GM23338 (cell line): ENCODE measurements at regions not wholly inside any gene's neighbourhood (a gene's known extent, or its start where the extent isn't known, plus 50 kb on each side); places are given as distances from the start of the nearest gene placed in this dataset.

Experiments
- ATAC-seq: fragments of 200-7000 bp; cut with Tn5 transposase; 3 replicates; pipeline ENCODE4 v1.9.1; 2020
- DNase-seq: peaks from one replicate; pipeline ENCODE4 v3.0.0-alpha.2; 2015; ENCODE audit warnings: low spot score
- H2AFZ ChIP-seq: fragments of 200-600 bp; sonication (generic); 2 replicates; pipeline ENCODE4 v1.8.0; 2016; ENCODE audit warnings: antibody characterized with exemption, mild to moderate bottlenecking, moderate library complexity
- H3F3A ChIP-seq: fragments of 200-600 bp; sonication (generic); replicated peaks from 2 replicates; pipeline ENCODE4 v1.8.0; 2017; ENCODE audit warnings: antibody characterized with exemption, mixed run types, low read depth
- H3K27ac ChIP-seq: fragments of 200-600 bp; sonication (generic); 2 replicates; pipeline ENCODE4 v1.6.1; 2016; ENCODE audit warnings: low read depth
- H3K27me3 ChIP-seq: fragments of 200-600 bp; sonication (generic); 2 replicates; pipeline ENCODE4 v1.8.0; 2016; ENCODE audit warnings: mild to moderate bottlenecking, mixed run types, moderate library complexity; ENCODE audit not compliant: insufficient read depth
- H3K36me3 ChIP-seq: fragments of 200-600 bp; sonication (generic); 2 replicates; pipeline ENCODE4 v1.8.0; 2016; ENCODE audit warnings: mild to moderate bottlenecking; ENCODE audit not compliant: insufficient read depth
- H3K4me1 ChIP-seq: fragments of 200-600 bp; sonication (generic); 2 replicates; pipeline ENCODE4 v1.8.0; 2016; ENCODE audit warnings: mild to moderate bottlenecking, moderate library complexity; ENCODE audit not compliant: insufficient read depth
- H3K4me2 ChIP-seq: fragments of 200-600 bp; sonication (generic); 2 replicates; pipeline ENCODE4 v1.7.1; 2017; ENCODE audit warnings: mixed run types
- H3K4me3 ChIP-seq: fragments of 200-600 bp; sonication (generic); 2 replicates; pipeline ENCODE4 v1.6.1; 2016; ENCODE audit warnings: mixed run types
- H3K79me2 ChIP-seq: fragments of 200-600 bp; sonication (generic); replicated peaks from 2 replicates; pipeline ENCODE4 v1.8.0; 2017; ENCODE audit warnings: mild to moderate bottlenecking; ENCODE audit not compliant: insufficient read depth
- H3K9me2 ChIP-seq: fragments of 200-600 bp; sonication (generic); 2 replicates; pipeline ENCODE4 v1.8.0; 2017; ENCODE audit not compliant: insufficient read depth
- H4K20me1 ChIP-seq: fragments of 200-600 bp; sonication (generic); replicated peaks from 2 replicates; pipeline ENCODE4 v1.8.0; 2017; ENCODE audit warnings: mild to moderate bottlenecking; ENCODE audit not compliant: insufficient read depth
- H3K27ac Mint-ChIP-seq: 2 replicates; pipeline ENCODE4 v1.8.0; 2020; ENCODE audit warnings: inconsistent platforms, mild to moderate bottlenecking, moderate library complexity, mixed read lengths
- H3K27me3 Mint-ChIP-seq: 3 replicates; pipeline ENCODE4 v1.8.0; 2022; ENCODE audit warnings: low read depth, mild to moderate bottlenecking, moderate library complexity, mixed read lengths, inconsistent platforms; ENCODE audit not compliant: insufficient read depth, poor library complexity
- H3K36me3 Mint-ChIP-seq: 3 replicates; pipeline ENCODE4 v1.8.0; 2021; ENCODE audit warnings: low read depth, mild to moderate bottlenecking, inconsistent platforms, moderate library complexity, mixed read lengths
- H3K4me1 Mint-ChIP-seq: 3 replicates; pipeline ENCODE4 v1.8.0; 2020; ENCODE audit warnings: mild to moderate bottlenecking, inconsistent platforms, mixed read lengths
- H3K4me3 Mint-ChIP-seq: 3 replicates; pipeline ENCODE4 v1.8.0; 2021; ENCODE audit warnings: moderate library complexity, mild to moderate bottlenecking, inconsistent platforms, mixed read lengths
- H3K9me3 Mint-ChIP-seq: 3 replicates; pipeline ENCODE4 v1.8.0; 2020; ENCODE audit warnings: moderate library complexity, mild to moderate bottlenecking, inconsistent platforms, mixed read lengths
- CREB1 ChIP-seq: fragments of 250-450 bp; sonication (Bioruptor Pico); IDR thresholded peaks from 2 replicates; pipeline ENCODE4 v1.5.0; 2020; ENCODE audit warnings: low read depth, mild to moderate bottlenecking, moderate library complexity
- EZH2 ChIP-seq: fragments of 200-600 bp; sonication (generic); IDR thresholded peaks from one replicate; pipeline ENCODE4 v1.8.0; 2017; ENCODE audit warnings: antibody characterized with exemption, mild to moderate bottlenecking, low read depth; ENCODE audit not compliant: unreplicated experiment
- EZH2phosphoT487 ChIP-seq: fragments of 200-600 bp; sonication (generic); IDR thresholded peaks from one replicate; pipeline ENCODE4 v1.8.1; 2018; ENCODE audit warnings: antibody characterized with exemption; ENCODE audit not compliant: unreplicated experiment
- JUNB ChIP-seq: IDR thresholded peaks from one replicate; pipeline ENCODE4 v1.6.1; 2016; ENCODE audit warnings: antibody characterized with exemption; ENCODE audit not compliant: unreplicated experiment
- NANOG ChIP-seq: IDR thresholded peaks from 2 replicates; pipeline ENCODE4 v1.6.1; 2016; ENCODE audit warnings: antibody characterized with exemption, borderline replicate concordance
- POLR2AphosphoS5 ChIP-seq: IDR thresholded peaks from 2 replicates; pipeline ENCODE4 v1.6.1; 2016; ENCODE audit warnings: antibody characterized with exemption, low read depth
- STAT1 ChIP-seq: IDR thresholded peaks from one replicate; pipeline ENCODE4 v1.6.1; 2016; ENCODE audit warnings: antibody characterized with exemption; ENCODE audit not compliant: unreplicated experiment
- ZNF114 ChIP-seq: fragments of 250-450 bp; sonication (Bioruptor Pico); IDR thresholded peaks from 2 replicates; pipeline ENCODE4 v1.5.0; 2020; ENCODE audit warnings: mild to moderate bottlenecking, moderate library complexity
- ZNF331 ChIP-seq: fragments of 250-450 bp; sonication (Bioruptor Pico); IDR thresholded peaks from 2 replicates; pipeline ENCODE4 v1.5.0; 2020; ENCODE audit warnings: low read depth, mild to moderate bottlenecking, moderate library complexity
- TF ChIP-seq, protein P1 (sequence below): IDR thresholded peaks from one replicate; pipeline ENCODE4 v1.6.1; 2018; ENCODE audit warnings: antibody characterized with exemption; ENCODE audit not compliant: unreplicated experiment
- TF ChIP-seq, protein P2 (sequence below): IDR thresholded peaks from 2 replicates; pipeline ENCODE4 v1.6.1; 2016; ENCODE audit warnings: antibody characterized with exemption
- TF ChIP-seq, protein P3 (sequence below): fragments of 250-450 bp; sonication (Bioruptor Pico); IDR thresholded peaks from 2 replicates; pipeline ENCODE4 v1.5.0; 2020; ENCODE audit warnings: mild to moderate bottlenecking, moderate library complexity
- TF ChIP-seq, protein P4 (sequence below), 2 experiments: fragments of 200-600 bp in 1 of 2; sonication (generic) in 1 of 2; conservative IDR thresholded peaks; 2 replicates each; pipeline versions ENCODE4 v1.5.1 to v1.6.1; 2016 to 2017; ENCODE audit warnings: antibody characterized with exemption in 2 of 2, low read depth in 2 of 2, mild to moderate bottlenecking in 2 of 2, moderate library complexity in 1 of 2

DNA sequence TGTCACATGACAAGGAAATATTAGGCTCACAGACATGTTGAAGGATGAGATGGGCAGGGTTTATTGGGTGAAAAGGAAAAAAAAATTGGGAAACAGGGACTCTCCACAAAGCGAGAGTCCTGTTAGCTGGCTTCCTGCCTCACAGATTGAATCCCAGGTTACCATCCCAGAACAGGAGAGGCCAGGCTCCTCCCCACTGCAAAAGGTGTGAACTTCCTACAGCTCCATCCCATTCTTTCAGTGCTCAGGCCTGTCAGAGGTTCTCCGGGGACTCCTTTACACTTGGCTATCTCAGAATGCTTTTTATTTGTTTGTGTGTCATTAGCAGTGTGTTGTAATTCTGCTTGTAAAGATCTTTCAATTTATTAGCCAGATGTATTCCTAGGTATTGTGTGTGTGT lies 115.1 kb downstream of the ADTRP start:
- no peaks in the 10 kb centered on the region for H3K4me1 Mint-ChIP-seq

More for the DNA sequence above, 115.1 kb downstream of the ADTRP start:
- TF ChIP-seq CREB1 (CRISPR knock-in tag): no peak
- no peak for TF ChIP-seq NANOG
- TF ChIP-seq, protein P1, sequence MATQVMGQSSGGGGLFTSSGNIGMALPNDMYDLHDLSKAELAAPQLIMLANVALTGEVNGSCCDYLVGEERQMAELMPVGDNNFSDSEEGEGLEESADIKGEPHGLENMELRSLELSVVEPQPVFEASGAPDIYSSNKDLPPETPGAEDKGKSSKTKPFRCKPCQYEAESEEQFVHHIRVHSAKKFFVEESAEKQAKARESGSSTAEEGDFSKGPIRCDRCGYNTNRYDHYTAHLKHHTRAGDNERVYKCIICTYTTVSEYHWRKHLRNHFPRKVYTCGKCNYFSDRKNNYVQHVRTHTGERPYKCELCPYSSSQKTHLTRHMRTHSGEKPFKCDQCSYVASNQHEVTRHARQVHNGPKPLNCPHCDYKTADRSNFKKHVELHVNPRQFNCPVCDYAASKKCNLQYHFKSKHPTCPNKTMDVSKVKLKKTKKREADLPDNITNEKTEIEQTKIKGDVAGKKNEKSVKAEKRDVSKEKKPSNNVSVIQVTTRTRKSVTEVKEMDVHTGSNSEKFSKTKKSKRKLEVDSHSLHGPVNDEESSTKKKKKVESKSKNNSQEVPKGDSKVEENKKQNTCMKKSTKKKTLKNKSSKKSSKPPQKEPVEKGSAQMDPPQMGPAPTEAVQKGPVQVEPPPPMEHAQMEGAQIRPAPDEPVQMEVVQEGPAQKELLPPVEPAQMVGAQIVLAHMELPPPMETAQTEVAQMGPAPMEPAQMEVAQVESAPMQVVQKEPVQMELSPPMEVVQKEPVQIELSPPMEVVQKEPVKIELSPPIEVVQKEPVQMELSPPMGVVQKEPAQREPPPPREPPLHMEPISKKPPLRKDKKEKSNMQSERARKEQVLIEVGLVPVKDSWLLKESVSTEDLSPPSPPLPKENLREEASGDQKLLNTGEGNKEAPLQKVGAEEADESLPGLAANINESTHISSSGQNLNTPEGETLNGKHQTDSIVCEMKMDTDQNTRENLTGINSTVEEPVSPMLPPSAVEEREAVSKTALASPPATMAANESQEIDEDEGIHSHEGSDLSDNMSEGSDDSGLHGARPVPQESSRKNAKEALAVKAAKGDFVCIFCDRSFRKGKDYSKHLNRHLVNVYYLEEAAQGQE: no peak
- TF ChIP-seq ZNF331 (CRISPR knock-in tag): no peak
- TF ChIP-seq, protein P2, sequence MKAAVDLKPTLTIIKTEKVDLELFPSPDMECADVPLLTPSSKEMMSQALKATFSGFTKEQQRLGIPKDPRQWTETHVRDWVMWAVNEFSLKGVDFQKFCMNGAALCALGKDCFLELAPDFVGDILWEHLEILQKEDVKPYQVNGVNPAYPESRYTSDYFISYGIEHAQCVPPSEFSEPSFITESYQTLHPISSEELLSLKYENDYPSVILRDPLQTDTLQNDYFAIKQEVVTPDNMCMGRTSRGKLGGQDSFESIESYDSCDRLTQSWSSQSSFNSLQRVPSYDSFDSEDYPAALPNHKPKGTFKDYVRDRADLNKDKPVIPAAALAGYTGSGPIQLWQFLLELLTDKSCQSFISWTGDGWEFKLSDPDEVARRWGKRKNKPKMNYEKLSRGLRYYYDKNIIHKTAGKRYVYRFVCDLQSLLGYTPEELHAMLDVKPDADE: no peak
- no peak for TF ChIP-seq JUNB
- TF ChIP-seq EZH2: no peak
- TF ChIP-seq, protein P3, sequence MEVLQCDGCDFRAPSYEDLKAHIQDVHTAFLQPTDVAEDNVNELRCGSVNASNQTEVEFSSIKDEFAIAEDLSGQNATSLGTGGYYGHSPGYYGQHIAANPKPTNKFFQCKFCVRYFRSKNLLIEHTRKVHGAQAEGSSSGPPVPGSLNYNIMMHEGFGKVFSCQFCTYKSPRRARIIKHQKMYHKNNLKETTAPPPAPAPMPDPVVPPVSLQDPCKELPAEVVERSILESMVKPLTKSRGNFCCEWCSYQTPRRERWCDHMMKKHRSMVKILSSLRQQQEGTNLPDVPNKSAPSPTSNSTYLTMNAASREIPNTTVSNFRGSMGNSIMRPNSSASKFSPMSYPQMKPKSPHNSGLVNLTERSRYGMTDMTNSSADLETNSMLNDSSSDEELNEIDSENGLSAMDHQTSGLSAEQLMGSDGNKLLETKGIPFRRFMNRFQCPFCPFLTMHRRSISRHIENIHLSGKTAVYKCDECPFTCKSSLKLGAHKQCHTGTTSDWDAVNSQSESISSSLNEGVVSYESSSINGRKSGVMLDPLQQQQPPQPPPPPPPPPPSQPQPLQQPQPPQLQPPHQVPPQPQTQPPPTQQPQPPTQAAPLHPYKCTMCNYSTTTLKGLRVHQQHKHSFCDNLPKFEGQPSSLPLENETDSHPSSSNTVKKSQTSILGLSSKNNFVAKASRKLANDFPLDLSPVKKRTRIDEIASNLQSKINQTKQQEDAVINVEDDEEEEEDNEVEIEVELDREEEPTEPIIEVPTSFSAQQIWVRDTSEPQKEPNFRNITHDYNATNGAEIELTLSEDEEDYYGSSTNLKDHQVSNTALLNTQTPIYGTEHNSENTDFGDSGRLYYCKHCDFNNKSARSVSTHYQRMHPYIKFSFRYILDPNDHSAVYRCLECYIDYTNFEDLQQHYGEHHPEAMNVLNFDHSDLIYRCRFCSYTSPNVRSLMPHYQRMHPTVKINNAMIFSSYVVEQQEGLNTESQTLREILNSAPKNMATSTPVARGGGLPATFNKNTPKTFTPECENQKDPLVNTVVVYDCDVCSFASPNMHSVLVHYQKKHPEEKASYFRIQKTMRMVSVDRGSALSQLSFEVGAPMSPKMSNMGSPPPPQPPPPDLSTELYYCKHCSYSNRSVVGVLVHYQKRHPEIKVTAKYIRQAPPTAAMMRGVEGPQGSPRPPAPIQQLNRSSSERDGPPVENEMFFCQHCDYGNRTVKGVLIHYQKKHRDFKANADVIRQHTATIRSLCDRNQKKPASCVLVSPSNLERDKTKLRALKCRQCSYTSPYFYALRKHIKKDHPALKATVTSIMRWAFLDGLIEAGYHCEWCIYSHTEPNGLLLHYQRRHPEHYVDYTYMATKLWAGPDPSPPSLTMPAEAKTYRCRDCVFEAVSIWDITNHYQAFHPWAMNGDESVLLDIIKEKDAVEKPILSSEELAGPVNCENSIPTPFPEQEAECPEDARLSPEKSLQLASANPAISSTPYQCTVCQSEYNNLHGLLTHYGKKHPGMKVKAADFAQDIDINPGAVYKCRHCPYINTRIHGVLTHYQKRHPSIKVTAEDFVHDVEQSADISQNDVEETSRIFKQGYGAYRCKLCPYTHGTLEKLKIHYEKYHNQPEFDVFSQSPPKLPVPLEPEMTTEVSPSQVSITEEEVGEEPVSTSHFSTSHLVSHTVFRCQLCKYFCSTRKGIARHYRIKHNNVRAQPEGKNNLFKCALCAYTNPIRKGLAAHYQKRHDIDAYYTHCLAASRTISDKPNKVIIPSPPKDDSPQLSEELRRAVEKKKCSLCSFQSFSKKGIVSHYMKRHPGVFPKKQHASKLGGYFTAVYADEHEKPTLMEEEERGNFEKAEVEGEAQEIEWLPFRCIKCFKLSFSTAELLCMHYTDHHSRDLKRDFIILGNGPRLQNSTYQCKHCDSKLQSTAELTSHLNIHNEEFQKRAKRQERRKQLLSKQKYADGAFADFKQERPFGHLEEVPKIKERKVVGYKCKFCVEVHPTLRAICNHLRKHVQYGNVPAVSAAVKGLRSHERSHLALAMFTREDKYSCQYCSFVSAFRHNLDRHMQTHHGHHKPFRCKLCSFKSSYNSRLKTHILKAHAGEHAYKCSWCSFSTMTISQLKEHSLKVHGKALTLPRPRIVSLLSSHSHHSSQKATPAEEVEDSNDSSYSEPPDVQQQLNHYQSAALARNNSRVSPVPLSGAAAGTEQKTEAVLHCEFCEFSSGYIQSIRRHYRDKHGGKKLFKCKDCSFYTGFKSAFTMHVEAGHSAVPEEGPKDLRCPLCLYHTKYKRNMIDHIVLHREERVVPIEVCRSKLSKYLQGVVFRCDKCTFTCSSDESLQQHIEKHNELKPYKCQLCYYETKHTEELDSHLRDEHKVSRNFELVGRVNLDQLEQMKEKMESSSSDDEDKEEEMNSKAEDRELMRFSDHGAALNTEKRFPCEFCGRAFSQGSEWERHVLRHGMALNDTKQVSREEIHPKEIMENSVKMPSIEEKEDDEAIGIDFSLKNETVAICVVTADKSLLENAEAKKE (CRISPR knock-in tag): no peak
- TF ChIP-seq, protein P4, sequence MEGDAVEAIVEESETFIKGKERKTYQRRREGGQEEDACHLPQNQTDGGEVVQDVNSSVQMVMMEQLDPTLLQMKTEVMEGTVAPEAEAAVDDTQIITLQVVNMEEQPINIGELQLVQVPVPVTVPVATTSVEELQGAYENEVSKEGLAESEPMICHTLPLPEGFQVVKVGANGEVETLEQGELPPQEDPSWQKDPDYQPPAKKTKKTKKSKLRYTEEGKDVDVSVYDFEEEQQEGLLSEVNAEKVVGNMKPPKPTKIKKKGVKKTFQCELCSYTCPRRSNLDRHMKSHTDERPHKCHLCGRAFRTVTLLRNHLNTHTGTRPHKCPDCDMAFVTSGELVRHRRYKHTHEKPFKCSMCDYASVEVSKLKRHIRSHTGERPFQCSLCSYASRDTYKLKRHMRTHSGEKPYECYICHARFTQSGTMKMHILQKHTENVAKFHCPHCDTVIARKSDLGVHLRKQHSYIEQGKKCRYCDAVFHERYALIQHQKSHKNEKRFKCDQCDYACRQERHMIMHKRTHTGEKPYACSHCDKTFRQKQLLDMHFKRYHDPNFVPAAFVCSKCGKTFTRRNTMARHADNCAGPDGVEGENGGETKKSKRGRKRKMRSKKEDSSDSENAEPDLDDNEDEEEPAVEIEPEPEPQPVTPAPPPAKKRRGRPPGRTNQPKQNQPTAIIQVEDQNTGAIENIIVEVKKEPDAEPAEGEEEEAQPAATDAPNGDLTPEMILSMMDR (conservative IDR thresholded peaks at IDR 0.05; ENCODE audit: low read depth in 2 of 2): no peak
- TF ChIP-seq POLR2AphosphoS5: no peak
- TF ChIP-seq ZNF114 (CRISPR knock-in tag): no peak
- TF ChIP-seq STAT1: no peak
- no peak for TF ChIP-seq EZH2phosphoT487
- Mint-ChIP-seq H3K27me3 (no peaks in the 10 kb centered on the region), H3K4me3 (no peak overlapping the region), H3K27ac (no peak overlapping the region), H3K9me3 (peaks cover 8% of the 10 kb centered on the region), H3K36me3 (peaks cover 2% of the 10 kb centered on the region; the same call in 2 of the 3 replicates)
- Histone ChIP-seq H3K27ac (no peak overlapping the region), H4K20me1 (no peaks in the 10 kb centered on the region), H3K27me3 (no peaks in the 10 kb centered on the region), H3K4me3 (no peak overlapping the region), H3K79me2 (no peaks in the 10 kb centered on the region), H3K9me2 (peaks cover 20% of the 10 kb centered on the region; the same call in 1 of the 2 replicates), H2AFZ (no peak overlapping the region), H3K4me2 (no peak overlapping the region), H3K36me3 (no peaks in the 10 kb centered on the region), H3F3A (no peaks in the 10 kb centered on the region), H3K4me1 (no peaks in the 10 kb centered on the region)
- no peak for ATAC-seq
- DNase-seq: no peak
